GM12878 (cell line): ENCODE measurements at regions not wholly inside any gene's neighbourhood (a gene's known extent, or its start where the extent isn't known, plus 50 kb on each side); places are given as distances from the start of the nearest gene placed in this dataset.

Experiments used
- ATAC-seq: fragments of 200-7000 bp; cut with Tn5 transposase; 3 replicates; pipeline ENCODE4 v1.9.1; 2020; ENCODE audit warnings: mild to moderate bottlenecking, moderate library complexity
- BruUV-seq: library from RNA; stranded (reverse); fragments of 400-500 nt; replicated peaks from 2 replicates; lab custom pipeline; 2021; lab: Mats Ljungman, UMichigan
- CTCF ChIA-PET: fragments of 300-600 bp; sonication (Branson Sonifier 250); formaldehyde crosslinking; extraction: SDS; loops from one replicate; lab custom pipeline; 2021; ENCODE audit warnings: inconsistent platforms; lab: Yijun Ruan, JAX
- POLR2A ChIA-PET: fragments of 350-600 bp; formaldehyde crosslinking; extraction: SDS; loops from one replicate; lab custom pipeline; 2021; ENCODE audit warnings: inconsistent platforms; lab: Charles Lee
- RAD21 ChIA-PET: fragments of 300-600 bp; sonication (Branson Sonifier 250); formaldehyde crosslinking; loops from one replicate; lab custom pipeline; 2023; ENCODE audit warnings: antibody characterized with exemption; ENCODE audit not compliant: unreplicated experiment; lab: Charles Lee
- SMC1A ChIA-PET: fragments of 300-600 bp; sonication (Branson Sonifier 250); formaldehyde crosslinking; loops from one replicate; lab custom pipeline; 2023; ENCODE audit not compliant: unreplicated experiment, uncharacterized antibody; lab: Charles Lee
- DNase-seq: peaks from one replicate; pipeline ENCODE4 v3.0.0-alpha.2; 2011; ENCODE audit warnings: low read depth, low spot score
- FAIRE-seq: peaks from 3 replicates; lab custom pipeline; 2011; peaks lifted over from hg19 to GRCh38; lab: Jason Lieb, UNC
- H2AFZ ChIP-seq: 2 replicates; pipeline ENCODE4 v1.6.0; 2011; ENCODE audit warnings: low read depth, low read length, control low read depth; ENCODE audit not compliant: control insufficient read depth
- H3K27ac ChIP-seq: 2 replicates; pipeline ENCODE4 v1.5.1; 2011; ENCODE audit warnings: control low read depth; ENCODE audit not compliant: control insufficient read depth, insufficient read depth
- H3K27me3 ChIP-seq, 2 experiments: replicated peaks in 1 of 2; 2 replicates each; pipeline versions ENCODE4 v1.6.0 to v1.6.1; 2011; ENCODE audit warnings: low read length in 1 of 2; ENCODE audit not compliant: control insufficient read depth in 2 of 2, insufficient read depth in 2 of 2
- H3K36me3 ChIP-seq, 2 experiments: 2 replicates each; pipeline ENCODE4 v1.5.1; 2011; ENCODE audit warnings: low read length in 1 of 2; ENCODE audit not compliant: control insufficient read depth in 2 of 2, insufficient read depth in 2 of 2
- H3K4me1 ChIP-seq: 2 replicates; pipeline ENCODE4 v1.6.1; 2011; ENCODE audit warnings: mild to moderate bottlenecking, low read length, moderate library complexity, mixed read lengths; ENCODE audit not compliant: control insufficient read depth, insufficient read depth
- H3K4me2 ChIP-seq: 2 replicates; pipeline ENCODE4 v1.6.0; 2011; ENCODE audit warnings: control low read depth; ENCODE audit not compliant: control insufficient read depth, insufficient read depth
- H3K4me3 ChIP-seq: fragments of 200-600 bp; sonication (generic); 2 replicates; pipeline ENCODE4 v1.5.1; 2016
- H3K79me2 ChIP-seq: 2 replicates; pipeline ENCODE4 v1.6.0; 2011; ENCODE audit warnings: low read length; ENCODE audit not compliant: control insufficient read depth, insufficient read depth
- H3K9ac ChIP-seq: 2 replicates; pipeline ENCODE4 v1.8.0; 2011; ENCODE audit warnings: low read length, control low read depth, mixed read lengths; ENCODE audit not compliant: control insufficient read depth, insufficient read depth
- H3K9me3 ChIP-seq: replicated peaks from 3 replicates; pipeline ENCODE4 v1.5.1; 2011; ENCODE audit warnings: mild to moderate bottlenecking, low read length; ENCODE audit not compliant: control insufficient read depth, insufficient read depth
- H4K20me1 ChIP-seq: 2 replicates; pipeline ENCODE4 v1.6.0; 2011; ENCODE audit not compliant: control insufficient read depth, insufficient read depth
- BCL3 ChIP-seq: IDR thresholded peaks from 2 replicates; pipeline ENCODE4 v1.6.1; 2011; ENCODE audit warnings: borderline replicate concordance, low read depth, mild to moderate bottlenecking, moderate library complexity, low read length; ENCODE audit not compliant: insufficient read depth, poor library complexity, severe bottlenecking
- CHD2 ChIP-seq: IDR thresholded peaks from 2 replicates; pipeline ENCODE4 v1.6.1; 2011; ENCODE audit warnings: low read depth, low read length, improper control_type of control experiment, borderline replicate concordance
- E2F4 ChIP-seq: IDR thresholded peaks from 2 replicates; pipeline ENCODE4 v1.6.1; 2012; ENCODE audit warnings: low read depth, low read length, improper control_type of control experiment
- ZNF24 ChIP-seq: fragments of 450-650 bp; IDR thresholded peaks from 2 replicates; pipeline ENCODE4 v1.6.1; 2017; ENCODE audit warnings: antibody characterized with exemption, mild to moderate bottlenecking
- ZZZ3 ChIP-seq: IDR thresholded peaks from 2 replicates; pipeline ENCODE4 v1.6.1; 2011; ENCODE audit warnings: low read depth; ENCODE audit not compliant: control insufficient read depth, insufficient read length
- WGBS: methylation state at CpG from one replicate; pipeline ENCODE4 v1.1.6; 2016; ENCODE audit warnings: low lambda C conversion rate; ENCODE audit not compliant: insufficient replicate concordance, insufficient coverage; ENCODE audit errors: missing lambda C conversion rate; 5-methylcytosine and 5-hydroxymethylcytosine counted together
- in situ Hi-C: fragments of 300-500 bp; cut with MboI; formaldehyde crosslinking; loops from 9 replicates; pipeline ENCODE4 v1.14.3; 2018; ENCODE audit warnings: mixed read lengths
- intact Hi-C: fragments of 100-400 bp; cut with micrococcal nuclease; formaldehyde crosslinking; loops from one replicate; pipeline ENCODE4 v1.14.2; 2022; ENCODE audit not compliant: unreplicated experiment

GRCh38 chr6:170091000-170091638, 199.8 kb downstream of the DLL1 start:
- no peaks in the 10 kb centered on the region for H4K20me1 ChIP-seq
- no peaks in the 10 kb centered on the region for H3K79me2 ChIP-seq
- DNase-seq (no peak), FAIRE-seq (no peak), ATAC-seq (no peak)
- TF ChIP-seq ZNF24 (no peak), E2F4 (no peak), BCL3 (peak; percentile 22), ZZZ3 (no peak), CHD2 (no peak)
- BruUV-seq = no TSS peak
- SMC1A ChIA-PET = no interaction called here
- WGBS = 92% methylated on average over 13 of the region's 18 CpGs
- intact Hi-C loops = no loop called here
- no peak overlapping the region for H3K4me3 ChIP-seq
- no peaks in the 10 kb centered on the region for H3K36me3 ChIP-seq
- POLR2A ChIA-PET = no interaction called here
- no peaks in the 10 kb centered on the region for H3K27me3 ChIP-seq
- no peak overlapping the region for H2AFZ ChIP-seq
- no peaks in the 10 kb centered on the region; the same call in 2 of the 3 replicates for H3K9me3 ChIP-seq
- RAD21 ChIA-PET = no interaction called here
- in situ Hi-C loops = no loop called here
- H3K4me2 ChIP-seq = no peak overlapping the region
- CTCF ChIA-PET = no interaction called here
- no peak overlapping the region for H3K9ac ChIP-seq
- H3K27ac ChIP-seq = no peak overlapping the region
- peaks cover 17% of the 10 kb centered on the region for H3K4me1 ChIP-seq
